ENCODE measurements at regions not wholly inside any gene's neighbourhood (a gene's known extent, or its start where the extent isn't known, plus 50 kb on each side); places are given as distances from the start of the nearest gene placed in this dataset.
"Not testable (repeated sequence)": the region's sequence is repeated elsewhere in the genome, so short reads cannot be mapped to it uniquely, and the experiment has no call there.

GRCh38 chr12:67524861-67525616 is 123.5 kb upstream of the DYRK2 start:
- CTCF ChIA-PET: no interaction called here
- POLR2A ChIA-PET: no interaction called here

GRCh38 chr12:67525617-67525884 is 123.0 kb upstream of the DYRK2 start:
- ChIA-PET CTCF (no interaction called here), POLR2A (no interaction called here)

GRCh38 chr12:67526129-67526528 is 122.4 kb upstream of the DYRK2 start:
- POLR2A ChIA-PET: no interaction called here
- CTCF ChIA-PET: no interaction called here

- CTCF ChIA-PET: no interaction called here
These were observed 117.5 kb upstream of the DYRK2 start for GRCh38 chr12:67531051-67531450.

GRCh38 chr12:67531501-67531900 is 117.0 kb upstream of the DYRK2 start:
- POLR2A ChIA-PET: no interaction called here
- CTCF ChIA-PET: no interaction called here

More at GRCh38 chr12:67531051-67531450, 117.5 kb upstream of the DYRK2 start:
- POLR2A ChIA-PET: no interaction called here

GRCh38 chr12:67533159-67533558 is 115.4 kb upstream of the DYRK2 start:
- POLR2A ChIA-PET: no interaction called here
- CTCF ChIA-PET: no interaction called here

- ChIA-PET POLR2A (no interaction called here), CTCF (no interaction called here)
These were observed 114.5 kb upstream of the DYRK2 start for GRCh38 chr12:67534046-67534445.

- POLR2A ChIA-PET: no interaction called here
- CTCF ChIA-PET: no interaction called here
These were observed 113.9 kb upstream of the DYRK2 start for GRCh38 chr12:67534681-67535080.

GRCh38 chr12:67535176-67535575 is 113.4 kb upstream of the DYRK2 start:
- ChIA-PET CTCF (no interaction called here), POLR2A (no interaction called here)

GRCh38 chr12:67535971-67536370 is 112.6 kb upstream of the DYRK2 start:
- ChIA-PET POLR2A (interaction anchor here (0.6 kb wide), 1 partner anchor 131 kb away, joined by 4 read pairs; no protein-coding TSS in a partner anchor), CTCF (interaction anchor here (1.0 kb wide), 1 partner anchor 115 kb away, joined by 3 read pairs; no protein-coding TSS in a partner anchor)

GRCh38 chr12:67539329-67539728 is 109.2 kb upstream of the DYRK2 start:
- POLR2A ChIA-PET: no interaction called here

GRCh38 chr12:67539946-67540345 is 108.6 kb upstream of the DYRK2 start:
- POLR2A ChIA-PET: no interaction called here
- CTCF ChIA-PET: no interaction called here

More at GRCh38 chr12:67539329-67539728, 109.2 kb upstream of the DYRK2 start:
- CTCF ChIA-PET: no interaction called here

GRCh38 chr12:67540920-67541624 is 107.5 kb upstream of the DYRK2 start:
- CTCF ChIA-PET: no interaction called here
- POLR2A ChIA-PET: no interaction called here

- ChIA-PET CTCF (no interaction called here), POLR2A (no interaction called here)
These were observed 106.9 kb upstream of the DYRK2 start for GRCh38 chr12:67541625-67541991.

GRCh38 chr12:67543021-67543770 is 105.3 kb upstream of the DYRK2 start:
- CTCF ChIA-PET: no interaction called here
- POLR2A ChIA-PET: no interaction called here

GRCh38 chr12:67545298-67545697 is 103.2 kb upstream of the DYRK2 start:
- POLR2A ChIA-PET: no interaction called here
- CTCF ChIA-PET: no interaction called here

GRCh38 chr12:67546746-67547145 is 101.8 kb upstream of the DYRK2 start:
- ChIA-PET POLR2A (no interaction called here), CTCF (no interaction called here)

GRCh38 chr12:67555075-67555717 is 93.3 kb upstream of the DYRK2 start:
- POLR2A ChIA-PET, CTCF ChIA-PET: not testable (repeated sequence)

- CTCF ChIA-PET: no interaction called here
- POLR2A ChIA-PET: no interaction called here
These were observed 89.8 kb upstream of the DYRK2 start for GRCh38 chr12:67558775-67559174.

GRCh38 chr12:67559751-67560150 is 88.8 kb upstream of the DYRK2 start:
- CTCF ChIA-PET: interaction anchor here (0.8 kb wide), 1 partner anchor 204 kb away, joined by 3 read pairs; no protein-coding TSS in a partner anchor
- POLR2A ChIA-PET: no interaction called here

All from activated CD8-positive, alpha-beta memory T cell treated with anti-CD3 and anti-CD28 coated beads for 36 hours (primary cell).